ENCODE measurements at regions not wholly inside any gene's neighbourhood (a gene's known extent, or its start where the extent isn't known, plus 50 kb on each side); places are given as distances from the start of the nearest gene placed in this dataset.

- no peak for TF ChIP-seq CTCF (IDR thresholded peaks at IDR 0.05)
- TF ChIP-seq POLR2A (IDR thresholded peaks at IDR 0.05), result no peak
Measured at GRCh38 chr18:78642296-78642951, 337.2 kb upstream of the SALL3 start.
